ENCODE measurements at regions not wholly inside any gene's neighbourhood (a gene's known extent, or its start where the extent isn't known, plus 50 kb on each side); places are given as distances from the start of the nearest gene placed in this dataset.

DNA sequence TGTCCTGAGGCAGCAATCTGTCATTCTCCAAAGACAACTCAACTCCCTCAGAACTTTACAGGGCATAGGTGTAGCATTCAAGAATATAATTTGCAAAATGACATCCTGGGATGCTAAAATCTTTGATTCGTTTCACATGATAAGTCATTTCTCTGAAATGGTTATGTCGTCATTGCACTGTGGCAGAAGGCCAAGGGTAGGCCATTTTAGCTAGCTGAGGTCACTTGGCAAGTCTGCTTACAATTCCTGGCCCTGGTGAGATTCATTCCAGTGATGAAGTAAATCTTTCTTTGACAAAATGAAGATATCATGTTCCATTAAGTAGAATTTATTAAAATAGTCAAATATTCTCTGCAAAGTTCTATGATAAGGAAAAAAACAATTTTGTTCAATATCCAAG, 1410.3 kb upstream of the LRRTM1 start:
- TF ChIP-seq, protein P1, sequence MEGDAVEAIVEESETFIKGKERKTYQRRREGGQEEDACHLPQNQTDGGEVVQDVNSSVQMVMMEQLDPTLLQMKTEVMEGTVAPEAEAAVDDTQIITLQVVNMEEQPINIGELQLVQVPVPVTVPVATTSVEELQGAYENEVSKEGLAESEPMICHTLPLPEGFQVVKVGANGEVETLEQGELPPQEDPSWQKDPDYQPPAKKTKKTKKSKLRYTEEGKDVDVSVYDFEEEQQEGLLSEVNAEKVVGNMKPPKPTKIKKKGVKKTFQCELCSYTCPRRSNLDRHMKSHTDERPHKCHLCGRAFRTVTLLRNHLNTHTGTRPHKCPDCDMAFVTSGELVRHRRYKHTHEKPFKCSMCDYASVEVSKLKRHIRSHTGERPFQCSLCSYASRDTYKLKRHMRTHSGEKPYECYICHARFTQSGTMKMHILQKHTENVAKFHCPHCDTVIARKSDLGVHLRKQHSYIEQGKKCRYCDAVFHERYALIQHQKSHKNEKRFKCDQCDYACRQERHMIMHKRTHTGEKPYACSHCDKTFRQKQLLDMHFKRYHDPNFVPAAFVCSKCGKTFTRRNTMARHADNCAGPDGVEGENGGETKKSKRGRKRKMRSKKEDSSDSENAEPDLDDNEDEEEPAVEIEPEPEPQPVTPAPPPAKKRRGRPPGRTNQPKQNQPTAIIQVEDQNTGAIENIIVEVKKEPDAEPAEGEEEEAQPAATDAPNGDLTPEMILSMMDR (IDR thresholded peaks at IDR 0.05; ENCODE audit: low read depth, low read length) = no peak
- H3K4me3 ChIP-seq (replicated peaks in 1 of 2; ENCODE audit: low read depth in 2 of 2, low read length in 2 of 2) = no peak overlapping the region
- DNase-seq (ENCODE audit: low read depth in 2 of 2) = peak in 1 of 2 donors; percentile 0

DNA sequence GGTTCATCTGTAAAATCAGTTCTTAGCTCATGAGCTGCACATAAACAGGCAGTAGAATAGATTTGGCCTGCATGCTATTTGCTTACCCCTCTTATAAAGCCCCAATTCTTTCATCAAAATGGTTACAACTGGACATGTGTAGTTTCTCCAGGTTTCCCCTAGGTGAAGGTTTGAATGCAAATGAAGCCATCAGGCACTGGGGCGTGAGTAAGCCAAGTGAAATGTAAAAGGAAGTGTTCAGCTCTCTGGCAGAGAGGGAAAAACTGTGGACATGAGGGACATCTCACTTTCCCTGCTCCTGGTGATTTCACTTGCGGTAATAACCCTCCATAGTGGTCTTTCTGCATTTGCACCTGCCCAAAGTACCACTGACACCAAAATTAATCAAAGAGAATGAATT, 1402.3 kb upstream of the LRRTM1 start:
- TF ChIP-seq, protein P1 (IDR thresholded peaks at IDR 0.05; ENCODE audit: low read depth, low read length) = no peak
- no peak for DNase-seq (ENCODE audit: low read depth in 2 of 2)

DNA sequence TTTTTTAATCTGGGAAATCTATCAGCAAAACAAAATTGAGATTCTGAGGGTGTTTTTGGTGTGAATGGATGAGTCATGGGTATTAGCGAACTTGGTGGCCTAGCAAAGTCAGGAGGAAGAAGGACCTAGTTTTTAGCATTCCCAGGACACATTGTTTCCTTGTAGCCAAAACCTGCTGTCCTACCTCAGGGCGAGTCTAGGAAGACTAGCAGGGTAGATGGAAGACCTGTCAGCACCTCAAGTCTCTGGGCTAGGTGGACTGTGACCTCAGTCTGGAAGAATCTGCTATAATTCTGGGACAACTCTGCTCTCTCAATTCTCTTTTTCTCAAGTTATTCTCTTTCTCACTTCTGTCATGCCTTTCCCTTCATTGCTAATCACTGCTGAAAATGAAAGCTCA, 1399.3 kb upstream of the LRRTM1 start:
- no peak overlapping the region for H3K4me3 ChIP-seq (replicated peaks in 1 of 2; ENCODE audit: low read depth in 2 of 2, low read length in 2 of 2)
- no peak for DNase-seq (ENCODE audit: low read depth in 2 of 2)
- TF ChIP-seq, protein P1 (IDR thresholded peaks at IDR 0.05; ENCODE audit: low read depth, low read length) = no peak

More for the DNA sequence above, 1402.3 kb upstream of the LRRTM1 start:
- H3K4me3 ChIP-seq (replicated peaks in 1 of 2; ENCODE audit: low read depth in 2 of 2, low read length in 2 of 2) = no peak overlapping the region

DNA sequence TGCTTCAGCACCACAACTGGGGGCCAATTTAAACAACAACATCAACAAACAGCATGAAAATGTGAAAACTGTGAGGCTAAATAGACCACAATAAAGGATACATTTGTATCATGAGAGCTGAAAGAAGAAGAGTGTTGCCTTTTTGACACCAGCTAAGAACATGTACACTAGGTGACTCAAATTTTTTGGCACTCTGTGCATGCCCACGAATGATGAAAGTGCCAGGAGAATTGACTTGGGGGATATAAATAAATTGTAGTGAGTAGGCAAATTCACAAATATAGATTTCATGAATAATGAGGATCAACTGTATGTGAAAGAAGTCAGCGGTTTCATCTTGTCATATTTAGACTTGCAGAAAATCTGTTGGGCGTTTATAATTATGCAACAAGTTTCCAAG, 1388.0 kb upstream of the LRRTM1 start:
- TF ChIP-seq, protein P1 (IDR thresholded peaks at IDR 0.05; ENCODE audit: low read depth, low read length) = no peak
- DNase-seq (ENCODE audit: low read depth in 2 of 2) = no peak
- no peak overlapping the region for H3K4me3 ChIP-seq (replicated peaks in 1 of 2; ENCODE audit: low read depth in 2 of 2, low read length in 2 of 2)

DNA sequence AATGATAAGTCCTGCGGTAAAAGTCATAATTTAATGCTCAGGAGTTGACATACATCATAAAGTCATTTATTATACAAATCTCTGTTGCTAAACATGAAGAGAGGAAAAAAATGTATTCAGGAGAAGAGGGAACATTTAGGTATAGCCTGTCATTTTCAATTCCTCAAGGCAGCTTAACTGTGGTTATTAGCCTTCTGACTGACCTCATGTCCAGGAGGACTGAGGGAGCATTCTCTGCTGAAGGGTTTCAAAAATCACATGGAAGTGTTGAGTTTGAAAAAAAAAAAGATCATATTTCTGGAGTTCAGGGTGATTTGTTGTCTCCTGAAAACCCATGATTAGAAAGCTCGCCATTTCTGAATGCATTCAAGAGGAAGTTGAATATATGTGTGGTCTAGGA, 1371.1 kb upstream of the LRRTM1 start:
- TF ChIP-seq, protein P1 (IDR thresholded peaks at IDR 0.05; ENCODE audit: low read depth, low read length) = no peak
- no peak overlapping the region for H3K4me3 ChIP-seq (replicated peaks in 1 of 2; ENCODE audit: low read depth in 2 of 2, low read length in 2 of 2)
- no peak for DNase-seq (ENCODE audit: low read depth in 2 of 2)

DNA sequence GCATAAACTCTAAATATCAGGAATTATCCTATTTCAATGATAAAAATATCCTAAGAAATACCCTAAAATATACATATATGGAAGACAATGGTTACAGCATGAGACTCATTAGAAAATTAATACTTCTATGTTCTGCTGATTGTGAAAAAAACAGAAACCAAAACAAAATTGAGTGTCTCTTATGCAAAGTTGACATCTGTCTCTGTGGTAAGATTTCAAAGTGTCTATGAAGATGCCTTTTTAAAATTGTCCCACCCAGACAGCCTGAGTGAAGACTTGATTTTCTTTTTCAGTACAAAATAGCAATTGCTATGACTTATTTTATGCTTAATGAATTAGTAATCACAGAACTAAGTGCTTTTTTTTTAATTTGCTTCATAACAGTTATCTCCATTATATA, 1368.4 kb upstream of the LRRTM1 start:
- no peak overlapping the region for H3K4me3 ChIP-seq (replicated peaks in 1 of 2; ENCODE audit: low read depth in 2 of 2, low read length in 2 of 2)
- TF ChIP-seq, protein P1 (IDR thresholded peaks at IDR 0.05; ENCODE audit: low read depth, low read length) = no peak
- no peak for DNase-seq (ENCODE audit: low read depth in 2 of 2)

DNA sequence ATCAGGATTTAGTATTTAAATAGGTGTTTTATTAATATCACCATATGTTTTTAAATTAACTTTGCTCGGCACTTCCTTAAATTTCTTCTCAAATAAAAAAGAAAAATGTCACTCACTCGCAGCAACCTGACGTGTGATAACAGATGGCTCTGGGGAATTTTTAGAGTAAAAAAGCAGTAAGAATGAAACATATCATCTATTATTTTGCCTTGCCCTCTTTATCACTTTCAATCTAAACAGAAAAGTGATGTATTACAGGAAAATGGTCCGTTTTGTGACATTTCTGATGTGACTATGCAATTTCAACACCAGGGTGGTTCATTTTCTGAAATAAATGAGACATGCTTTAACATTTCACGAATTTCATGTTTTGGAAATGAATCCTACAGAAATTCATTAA, 1368.0 kb upstream of the LRRTM1 start:
- no peak overlapping the region for H3K4me3 ChIP-seq (replicated peaks in 1 of 2; ENCODE audit: low read depth in 2 of 2, low read length in 2 of 2)

More for the DNA sequence above, 1368.0 kb upstream of the LRRTM1 start:
- TF ChIP-seq, protein P1 (IDR thresholded peaks at IDR 0.05; ENCODE audit: low read depth, low read length) = no peak
- no peak for DNase-seq (ENCODE audit: low read depth in 2 of 2)
